ENCODE measurements at regions not wholly inside any gene's neighbourhood (a gene's known extent, or its start where the extent isn't known, plus 50 kb on each side); places are given as distances from the start of the nearest gene placed in this dataset.

- POLR2A ChIA-PET: no interaction called here
Observed at GRCh38 chr7:111630862-111631261, 68.6 kb upstream of the IMMP2L start.

GRCh38 chr7:111622084-111622483 is 59.8 kb upstream of the IMMP2L start:
- no peaks in the 10 kb centered on the region for H3K4me1 Mint-ChIP-seq (ENCODE audit: low read depth)
- ChIA-PET CTCF (no interaction called here), POLR2A (interaction anchor here (0.5 kb wide), 1 partner anchor 497 kb away, joined by 4 read pairs; no protein-coding TSS in a partner anchor)
- intact Hi-C loops (cut with micrococcal nuclease): no loop called here
- no peaks in the 10 kb centered on the region for H3K9me3 Mint-ChIP-seq
- TF ChIP-seq CTCF (IDR thresholded peaks at IDR 0.05): no peak
- H3K36me3 Mint-ChIP-seq (ENCODE audit: low read depth): no peaks in the 10 kb centered on the region
- ATAC-seq: no peak
- DNase-seq: no peak
- no peak overlapping the region for H3K27ac Mint-ChIP-seq
- peaks cover 5% of the 10 kb centered on the region for H3K27me3 Mint-ChIP-seq
- H3K4me3 Mint-ChIP-seq: no peak overlapping the region

More at GRCh38 chr7:111630862-111631261, 68.6 kb upstream of the IMMP2L start:
- TF ChIP-seq CTCF (IDR thresholded peaks at IDR 0.05): no peak
- H3K4me3 Mint-ChIP-seq: no peak overlapping the region
- no peaks in the 10 kb centered on the region for H3K36me3 Mint-ChIP-seq (ENCODE audit: low read depth)
- CTCF ChIA-PET: no interaction called here
- no peak for ATAC-seq
- no peaks in the 10 kb centered on the region for H3K4me1 Mint-ChIP-seq (ENCODE audit: low read depth)
- peaks cover 17% of the 10 kb centered on the region for H3K9me3 Mint-ChIP-seq
- intact Hi-C loops (cut with micrococcal nuclease): no loop called here
- no peak for DNase-seq
- H3K27ac Mint-ChIP-seq: no peak overlapping the region
- H3K27me3 Mint-ChIP-seq: peaks cover 16% of the 10 kb centered on the region
